Ectodermal cell (in vitro differentiated cells): ENCODE measurements at regions not wholly inside any gene's neighbourhood (a gene's known extent, or its start where the extent isn't known, plus 50 kb on each side); places are given as distances from the start of the nearest gene placed in this dataset.

Experiments used
- H3K27ac ChIP-seq: 2 replicates; pipeline ENCODE4 v1.7.0; 2013; ENCODE audit warnings: mild to moderate bottlenecking, low read depth, low read length; ENCODE audit not compliant: insufficient read depth, poor library complexity, severe bottlenecking
- H3K27me3 ChIP-seq: 2 replicates; pipeline ENCODE4 v1.7.0; 2013; ENCODE audit warnings: mild to moderate bottlenecking, low read length; ENCODE audit not compliant: insufficient read depth, control insufficient read depth, poor library complexity, severe bottlenecking
- H3K36me3 ChIP-seq: one replicate; pipeline ENCODE4 v1.7.0; 2013; ENCODE audit warnings: low read length; ENCODE audit not compliant: control insufficient read depth, insufficient read depth
- H3K4me1 ChIP-seq: one replicate; pipeline ENCODE4 v1.7.0; 2013; ENCODE audit warnings: low read length; ENCODE audit not compliant: control insufficient read depth, insufficient read depth
- H3K4me3 ChIP-seq: 2 replicates; pipeline ENCODE4 v1.7.0; 2013; ENCODE audit warnings: low read depth, low read length, control low read depth; ENCODE audit not compliant: insufficient read depth
- H3K9me3 ChIP-seq: 2 replicates; pipeline ENCODE4 v1.7.0; 2013; ENCODE audit warnings: mild to moderate bottlenecking, low read length, moderate library complexity; ENCODE audit not compliant: control insufficient read depth
- WGBS, 2 experiments: methylation state at CpG; one replicate each; pipeline ENCODE4 v1.1.7; 2013; ENCODE audit warnings: missing lambda C conversion rate in 2 of 2; 5-methylcytosine and 5-hydroxymethylcytosine counted together

DNA sequence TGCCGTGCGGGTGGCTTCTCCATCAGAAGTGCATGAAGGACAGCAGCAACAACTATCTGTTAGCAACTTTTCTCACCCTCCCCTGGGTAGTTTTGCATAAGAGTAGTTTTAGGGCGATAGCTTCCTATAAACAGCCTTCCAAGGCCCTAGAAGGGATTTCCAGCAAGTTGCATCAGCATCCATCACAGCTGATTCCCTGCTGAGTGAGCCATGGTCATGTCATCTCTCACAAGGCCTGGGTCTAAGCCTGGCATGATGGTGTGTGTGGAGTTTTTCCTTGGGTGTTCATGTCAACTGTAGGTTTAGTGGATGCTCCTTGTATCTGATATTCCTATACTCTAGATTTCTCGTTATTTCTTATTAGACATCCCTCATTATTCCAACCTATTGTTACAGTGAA, 2324.7 kb upstream of the AGA start:
- H3K9me3 ChIP-seq = no peaks in the 10 kb centered on the region
- H3K4me3 ChIP-seq = no peak overlapping the region
- WGBS, 2 experiments = 69 to 78% methylated on average over 3 to 4 of the region's 4 CpGs
- no peaks in the 10 kb centered on the region for H3K27me3 ChIP-seq
- H3K27ac ChIP-seq = no peak overlapping the region
- H3K36me3 ChIP-seq = no peaks in the 10 kb centered on the region
- H3K4me1 ChIP-seq = no peaks in the 10 kb centered on the region

DNA sequence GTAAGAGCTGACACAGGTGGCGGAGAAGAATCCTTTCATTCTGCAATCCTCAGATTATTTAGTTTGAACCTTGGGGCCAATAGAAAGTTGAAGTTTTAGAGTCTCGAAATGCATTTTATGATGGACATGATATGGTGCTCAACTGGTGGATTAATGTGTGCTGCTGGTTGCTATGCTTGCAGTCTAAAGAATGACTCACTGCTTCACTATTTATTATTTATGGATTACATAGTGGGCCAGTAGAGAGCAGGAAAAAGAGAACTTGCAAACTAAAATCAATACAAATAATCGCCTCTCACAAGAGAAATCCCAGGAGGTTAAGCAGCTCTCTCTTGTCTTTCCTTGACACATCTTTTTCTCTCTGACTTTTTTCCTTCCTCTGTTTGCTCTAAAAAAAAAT, 2326.8 kb upstream of the AGA start:
- no peaks in the 10 kb centered on the region for H3K4me1 ChIP-seq
- no peaks in the 10 kb centered on the region for H3K36me3 ChIP-seq
- 86 to 91% methylated on average over 3 of the region's 3 CpGs for WGBS, 2 experiments
- H3K4me3 ChIP-seq = no peak overlapping the region
- no peaks in the 10 kb centered on the region for H3K9me3 ChIP-seq
- no peaks in the 10 kb centered on the region for H3K27me3 ChIP-seq
- H3K27ac ChIP-seq = no peak overlapping the region

DNA sequence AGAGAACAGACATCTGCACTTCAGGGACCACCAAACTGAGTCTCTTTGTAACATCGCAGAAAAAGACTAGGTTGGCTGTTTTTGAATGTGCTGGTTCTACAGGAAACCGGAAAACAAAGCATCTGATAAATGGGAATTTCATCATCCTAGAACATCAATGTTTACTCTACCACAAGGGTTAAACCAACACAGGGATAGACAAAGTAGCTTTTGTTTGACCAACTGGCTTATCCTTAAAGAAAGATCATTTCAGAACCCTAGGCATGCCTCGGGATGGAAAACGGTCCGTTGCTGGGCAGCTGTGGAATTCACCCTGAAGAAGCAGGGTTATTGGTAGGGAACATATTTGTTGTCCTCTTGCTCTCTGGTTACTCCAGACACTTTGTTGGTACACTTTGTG, 2355.5 kb upstream of the AGA start:
- WGBS, 2 experiments = 94 to 95% methylated on average over 5 of the region's 5 CpGs
- Histone ChIP-seq H3K27me3 (no peaks in the 10 kb centered on the region), H3K4me3 (no peak overlapping the region), H3K36me3 (no peaks in the 10 kb centered on the region), H3K27ac (no peak overlapping the region), H3K4me1 (no peaks in the 10 kb centered on the region), H3K9me3 (no peaks in the 10 kb centered on the region)

DNA sequence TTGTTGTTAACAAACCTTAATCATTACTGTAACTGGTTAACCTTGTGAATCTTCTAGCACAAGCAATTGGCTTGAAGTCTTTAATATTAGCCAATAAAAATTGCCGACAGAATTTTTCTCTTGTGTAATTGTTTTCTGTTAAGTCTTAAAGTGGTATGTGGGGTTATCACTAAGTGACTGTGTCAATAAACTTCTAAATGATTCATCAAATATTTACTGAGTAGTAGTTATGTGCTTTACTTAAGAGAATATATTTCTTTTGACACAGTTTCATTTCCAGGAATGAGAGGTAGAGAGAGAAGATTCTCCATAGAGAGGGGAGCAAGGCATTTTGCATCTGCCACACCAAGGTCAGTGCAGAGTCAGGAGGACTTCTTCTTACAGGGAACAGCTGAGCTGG, 2361.6 kb upstream of the AGA start:
- Histone ChIP-seq H3K4me1 (no peaks in the 10 kb centered on the region), H3K4me3 (no peak overlapping the region), H3K27me3 (no peaks in the 10 kb centered on the region), H3K9me3 (no peaks in the 10 kb centered on the region), H3K36me3 (no peaks in the 10 kb centered on the region), H3K27ac (no peak overlapping the region)
- 100% methylated on average over 1 of the region's 1 CpG for WGBS, 2 experiments

DNA sequence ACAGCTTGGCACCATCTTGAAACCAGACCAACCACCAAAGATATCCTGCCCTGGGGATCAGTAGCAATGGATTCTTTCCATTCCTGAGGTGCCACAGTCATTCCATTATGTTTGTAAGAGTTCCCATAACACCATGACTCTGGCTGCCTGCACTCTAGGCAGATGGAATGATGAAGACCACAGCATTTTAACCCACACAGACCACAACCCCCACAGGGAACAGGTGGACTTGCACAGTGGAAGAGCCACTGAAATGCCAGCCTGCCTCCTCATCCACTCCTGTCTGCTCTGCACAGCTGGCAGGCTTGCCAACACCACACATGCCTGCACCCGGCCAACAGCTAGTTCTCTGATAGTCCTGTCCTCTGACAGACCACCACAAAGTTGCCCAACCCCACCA, 2362.2 kb upstream of the AGA start:
- no peaks in the 10 kb centered on the region for H3K36me3 ChIP-seq
- no peaks in the 10 kb centered on the region for H3K4me1 ChIP-seq
- WGBS, 2 experiments = 79 to 88% methylated on average over 1 of the region's 1 CpG
- no peaks in the 10 kb centered on the region for H3K27me3 ChIP-seq
- H3K27ac ChIP-seq = no peak overlapping the region
- H3K9me3 ChIP-seq = no peaks in the 10 kb centered on the region
- H3K4me3 ChIP-seq = no peak overlapping the region

DNA sequence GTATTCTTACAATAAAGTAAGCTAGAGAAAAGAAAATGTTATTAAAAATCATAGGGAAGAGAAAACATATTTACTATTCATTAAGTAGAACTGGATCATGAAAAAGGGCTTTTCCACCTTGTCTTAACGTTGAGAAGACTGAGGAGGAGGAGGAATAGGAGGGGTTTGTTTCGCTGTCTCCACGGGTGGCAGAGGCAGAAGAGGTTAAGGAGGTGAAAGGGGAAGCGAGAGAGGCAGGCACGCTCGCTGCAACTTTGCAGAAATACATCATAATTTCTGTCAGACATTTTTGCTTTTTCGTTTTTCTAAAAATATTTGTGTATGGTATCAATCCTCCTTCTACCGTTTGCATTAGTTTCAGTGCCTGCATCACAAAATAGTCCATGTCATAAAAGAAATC, 2375.1 kb upstream of the AGA start:
- H3K4me1 ChIP-seq = no peaks in the 10 kb centered on the region
- H3K9me3 ChIP-seq = no peaks in the 10 kb centered on the region
- no peak overlapping the region for H3K27ac ChIP-seq
- no peak overlapping the region for H3K4me3 ChIP-seq
- no peaks in the 10 kb centered on the region for H3K27me3 ChIP-seq
- 70 to 76% methylated on average over 7 to 8 of the region's 8 CpGs for WGBS, 2 experiments
- no peaks in the 10 kb centered on the region for H3K36me3 ChIP-seq

DNA sequence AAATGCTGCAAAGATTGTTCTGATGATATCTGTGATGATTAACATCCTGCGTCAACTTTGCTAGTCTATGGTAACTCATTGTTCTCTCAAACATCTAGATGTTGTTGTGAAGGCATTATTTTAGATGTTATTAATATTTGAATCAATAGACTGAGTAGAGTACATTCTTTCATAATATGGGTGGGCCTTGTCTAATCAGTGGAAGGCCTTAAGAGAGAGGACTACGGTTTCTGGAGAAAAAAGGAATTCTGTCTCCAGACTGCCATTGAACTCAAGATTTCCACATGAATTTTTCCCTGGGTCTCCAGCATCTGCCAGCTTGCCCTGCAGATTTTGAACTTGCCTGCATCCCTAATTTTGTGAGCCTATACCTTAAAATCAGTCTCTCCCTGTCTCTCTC, 2381.1 kb upstream of the AGA start:
- WGBS, 2 experiments = 44 to 50% methylated on average over 2 of the region's 2 CpGs
- no peaks in the 10 kb centered on the region for H3K27me3 ChIP-seq
- H3K36me3 ChIP-seq = no peaks in the 10 kb centered on the region
- H3K4me1 ChIP-seq = no peaks in the 10 kb centered on the region
- no peaks in the 10 kb centered on the region for H3K9me3 ChIP-seq
- no peak overlapping the region for H3K4me3 ChIP-seq
- no peak overlapping the region for H3K27ac ChIP-seq

DNA sequence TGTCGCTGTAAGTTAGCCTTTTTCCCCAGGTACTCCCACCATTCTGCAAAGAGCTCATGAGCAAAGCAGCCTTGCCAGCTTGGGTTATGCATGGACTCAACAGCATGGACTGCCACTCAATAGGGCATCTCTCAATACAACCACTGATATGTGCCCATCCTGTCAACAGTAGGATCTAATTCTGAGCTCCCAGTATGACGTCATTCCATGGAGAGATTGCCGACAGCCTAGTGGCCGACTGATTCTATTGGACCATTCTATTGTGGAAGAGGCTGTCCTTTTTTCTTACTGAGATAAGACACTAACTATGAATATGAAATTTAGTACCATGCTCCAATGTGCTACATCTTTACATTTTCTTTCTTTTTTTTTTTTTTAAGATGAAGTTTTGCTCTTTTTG, 2389.0 kb upstream of the AGA start:
- Histone ChIP-seq H3K4me1 (no peaks in the 10 kb centered on the region), H3K27ac (no peak overlapping the region), H3K9me3 (no peaks in the 10 kb centered on the region), H3K27me3 (no peaks in the 10 kb centered on the region), H3K4me3 (no peak overlapping the region), H3K36me3 (no peaks in the 10 kb centered on the region)
- WGBS, 2 experiments = 98% methylated on average over 4 of the region's 4 CpGs

DNA sequence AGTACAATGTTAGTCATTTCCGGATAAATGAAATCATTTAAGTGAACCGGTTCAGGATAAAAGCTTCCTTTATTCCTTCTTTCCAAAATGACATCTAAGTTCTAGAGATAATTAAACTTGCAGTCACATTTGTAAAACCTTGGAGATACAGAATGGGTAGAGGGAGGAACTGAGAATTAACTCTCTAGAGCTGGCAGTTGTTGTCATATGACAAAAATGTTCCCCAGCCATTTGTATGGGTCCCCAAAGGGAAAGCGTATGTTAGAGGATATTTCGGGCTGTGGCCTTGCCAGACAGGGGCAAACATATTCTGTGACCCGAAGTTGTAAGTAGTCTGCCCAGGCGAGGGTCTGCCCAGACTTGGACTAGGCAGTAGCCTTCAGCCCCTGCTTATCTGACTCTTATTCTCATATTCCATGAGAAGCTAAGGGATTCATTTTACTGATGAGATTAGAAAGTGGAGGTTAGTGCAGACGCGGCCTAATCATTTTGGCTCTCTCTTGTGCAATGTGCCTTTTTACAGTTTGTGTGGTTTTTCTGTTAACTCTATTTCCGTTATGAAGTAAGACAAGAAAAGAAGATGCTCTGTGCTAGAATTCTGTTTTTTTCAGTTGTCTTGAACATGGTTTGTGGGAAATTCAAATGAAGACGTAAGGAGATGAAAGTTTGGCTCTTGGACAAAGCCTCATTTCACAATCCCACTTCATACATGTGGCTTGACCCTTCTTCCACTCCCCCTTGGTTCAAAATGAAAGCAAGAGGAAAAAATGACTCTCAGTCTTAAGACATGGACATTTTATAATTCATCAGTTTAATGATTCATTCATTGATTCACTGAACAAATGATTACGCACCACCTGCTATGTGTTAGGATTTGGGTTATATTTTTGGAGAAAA, 2394.2 kb upstream of the AGA start:
- no peak overlapping the region for H3K27ac ChIP-seq
- no peaks in the 10 kb centered on the region for H3K27me3 ChIP-seq
- WGBS, 2 experiments = 89 to 91% methylated on average over 8 to 11 of the region's 11 CpGs
- no peaks in the 10 kb centered on the region for H3K4me1 ChIP-seq
- H3K9me3 ChIP-seq = no peaks in the 10 kb centered on the region
- H3K4me3 ChIP-seq = no peak overlapping the region
- no peaks in the 10 kb centered on the region for H3K36me3 ChIP-seq

DNA sequence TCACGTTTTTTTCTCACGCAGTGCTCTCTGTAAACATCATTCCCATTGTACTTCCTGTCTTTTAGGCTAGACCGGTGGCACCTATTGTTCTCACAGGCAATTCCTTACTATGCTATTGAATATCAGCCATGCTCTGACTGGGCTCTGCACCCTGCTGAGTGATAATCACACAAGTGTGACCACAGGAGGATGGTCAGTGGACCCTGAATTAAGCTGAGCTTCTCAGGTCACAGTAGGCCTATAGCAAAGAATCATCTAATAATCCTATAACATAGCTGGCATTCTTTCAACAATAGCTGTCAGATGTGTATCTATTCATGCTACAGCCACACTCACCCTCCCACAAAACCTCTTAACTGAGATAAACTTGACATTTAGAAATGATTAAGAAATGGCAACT, 2399.8 kb upstream of the TENM3 start:
- H3K4me1 ChIP-seq = peaks cover 8% of the 10 kb centered on the region
- H3K27ac ChIP-seq = no peak overlapping the region
- H3K4me3 ChIP-seq = no peak overlapping the region
- no peaks in the 10 kb centered on the region for H3K36me3 ChIP-seq
- H3K9me3 ChIP-seq = no peaks in the 10 kb centered on the region
- no peaks in the 10 kb centered on the region for H3K27me3 ChIP-seq
- 51 to 52% methylated on average over 3 of the region's 3 CpGs for WGBS, 2 experiments
